ENCODE measurements at regions not wholly inside any gene's neighbourhood (a gene's known extent, or its start where the extent isn't known, plus 50 kb on each side); places are given as distances from the start of the nearest gene placed in this dataset.

- no peak for DNase-seq
Measured at GRCh38 chr7:45514944-45515343, 59.2 kb upstream of the ADCY1 start.

GRCh38 chr7:45515346-45515745 lies 58.8 kb upstream of the ADCY1 start:
- no peak for DNase-seq
